ENCODE measurements at regions not wholly inside any gene's neighbourhood (a gene's known extent, or its start where the extent isn't known, plus 50 kb on each side); places are given as distances from the start of the nearest gene placed in this dataset.

DNA sequence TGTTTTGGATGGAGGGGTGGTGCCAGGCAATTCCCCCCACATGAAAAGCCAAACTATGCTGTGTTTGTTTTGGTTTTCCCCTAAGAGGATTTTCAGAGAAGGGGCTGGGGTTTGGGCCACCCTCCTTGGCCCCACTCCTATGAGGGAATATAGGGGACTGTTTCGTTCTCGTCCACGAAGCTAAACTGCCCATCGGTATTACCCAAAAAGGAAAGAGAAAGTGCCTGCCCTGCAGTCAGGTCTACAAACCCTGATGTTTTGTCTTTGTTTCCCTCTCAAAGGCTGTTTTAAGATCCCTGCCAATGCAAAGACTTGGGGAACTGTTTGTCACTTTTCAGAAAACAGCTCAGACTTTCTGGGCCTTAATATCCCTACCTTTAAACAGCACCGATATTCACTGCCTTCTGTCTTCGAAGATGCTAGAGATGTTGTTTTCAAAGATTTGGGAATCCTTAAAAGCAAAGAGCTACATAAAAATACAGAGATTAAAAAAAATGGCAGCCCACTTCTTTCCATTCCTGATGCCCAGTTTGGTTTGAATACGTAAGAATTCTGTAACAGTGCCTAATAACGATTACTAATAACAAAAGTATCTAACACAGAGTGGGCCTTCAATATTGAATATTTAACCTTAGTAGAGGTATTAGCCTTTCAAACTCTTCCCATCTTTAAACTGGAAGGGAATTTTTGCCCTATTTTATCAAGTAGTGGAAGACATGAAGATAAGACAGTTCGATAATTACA, 518.4 kb downstream of the MED13L start:
- Histone ChIP-seq H3K9me3 (no peaks in the 10 kb centered on the region), H3K36me3 (no peaks in the 10 kb centered on the region), H3K27ac (no peak overlapping the region), H3K4me1 (no peaks in the 10 kb centered on the region), H3K27me3 (peaks cover 0 to 9% of the 10 kb centered on the region in 2 donors), H3K4me3 (no peak overlapping the region)
- no peak for TF ChIP-seq POLR2A (IDR thresholded peaks at IDR 0.05)
- TF ChIP-seq, protein P1, sequence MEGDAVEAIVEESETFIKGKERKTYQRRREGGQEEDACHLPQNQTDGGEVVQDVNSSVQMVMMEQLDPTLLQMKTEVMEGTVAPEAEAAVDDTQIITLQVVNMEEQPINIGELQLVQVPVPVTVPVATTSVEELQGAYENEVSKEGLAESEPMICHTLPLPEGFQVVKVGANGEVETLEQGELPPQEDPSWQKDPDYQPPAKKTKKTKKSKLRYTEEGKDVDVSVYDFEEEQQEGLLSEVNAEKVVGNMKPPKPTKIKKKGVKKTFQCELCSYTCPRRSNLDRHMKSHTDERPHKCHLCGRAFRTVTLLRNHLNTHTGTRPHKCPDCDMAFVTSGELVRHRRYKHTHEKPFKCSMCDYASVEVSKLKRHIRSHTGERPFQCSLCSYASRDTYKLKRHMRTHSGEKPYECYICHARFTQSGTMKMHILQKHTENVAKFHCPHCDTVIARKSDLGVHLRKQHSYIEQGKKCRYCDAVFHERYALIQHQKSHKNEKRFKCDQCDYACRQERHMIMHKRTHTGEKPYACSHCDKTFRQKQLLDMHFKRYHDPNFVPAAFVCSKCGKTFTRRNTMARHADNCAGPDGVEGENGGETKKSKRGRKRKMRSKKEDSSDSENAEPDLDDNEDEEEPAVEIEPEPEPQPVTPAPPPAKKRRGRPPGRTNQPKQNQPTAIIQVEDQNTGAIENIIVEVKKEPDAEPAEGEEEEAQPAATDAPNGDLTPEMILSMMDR (IDR thresholded peaks at IDR 0.05) = no peak
- intact Hi-C loops (cut with DNase I) = no loop called here
- WGBS (ENCODE audit: insufficient coverage, low coverage, low lambda C conversion rate, missing lambda C conversion rate) = 79% methylated on average over 9 of the region's 9 CpGs
- DNase-seq (no peak), ATAC-seq (no peak)

DNA sequence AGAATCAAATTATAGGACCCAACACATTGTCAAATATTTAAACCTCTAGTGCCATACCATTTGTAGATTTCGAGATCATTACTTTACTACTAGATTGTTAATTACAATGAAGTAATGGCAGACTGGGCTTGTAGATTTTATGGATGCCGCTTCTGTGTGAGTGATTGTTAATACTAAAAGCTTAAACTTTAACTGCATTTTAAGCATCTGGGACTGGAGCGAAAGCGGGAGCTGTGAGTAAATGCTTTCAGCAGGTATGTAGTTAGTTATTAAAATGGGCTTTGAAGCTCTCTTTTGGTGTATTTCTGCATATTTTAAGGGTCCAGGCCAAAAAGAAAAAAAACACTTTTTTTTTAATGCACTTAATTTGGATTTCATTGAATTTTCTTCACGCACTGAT, 519.3 kb downstream of the MED13L start:
- Histone ChIP-seq H3K4me3 (no peak overlapping the region), H3K27ac (no peak overlapping the region), H3K9me3 (no peaks in the 10 kb centered on the region), H3K27me3 (peaks cover 0 to 9% of the 10 kb centered on the region in 2 donors), H3K36me3 (no peaks in the 10 kb centered on the region), H3K4me1 (no peaks in the 10 kb centered on the region)
- intact Hi-C loops (cut with DNase I) = no loop called here
- no peak for TF ChIP-seq POLR2A (IDR thresholded peaks at IDR 0.05)
- TF ChIP-seq, protein P1 (IDR thresholded peaks at IDR 0.05) = no peak
- ATAC-seq = no peak
- no peak for DNase-seq
- WGBS (ENCODE audit: insufficient coverage, low coverage, low lambda C conversion rate, missing lambda C conversion rate) = 74% methylated on average over 5 of the region's 5 CpGs

DNA sequence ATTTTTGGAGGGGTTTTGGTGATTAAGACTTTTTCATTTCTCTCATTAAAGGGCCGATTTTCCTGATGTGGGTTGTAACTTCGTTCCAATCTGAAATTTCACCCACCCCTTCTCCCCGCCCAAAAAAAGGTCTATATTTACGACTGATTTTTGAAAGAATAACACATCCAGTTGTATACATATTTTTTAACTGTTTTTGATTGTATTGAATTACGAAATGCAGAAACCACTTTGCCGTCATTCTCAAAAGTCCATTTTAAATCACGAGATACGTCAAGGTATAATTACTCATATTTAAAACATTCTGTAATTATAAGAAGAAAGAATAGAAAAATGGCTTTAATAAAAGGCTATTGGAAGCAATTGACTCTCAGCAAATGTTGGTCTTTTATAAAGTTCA, 520.7 kb downstream of the MED13L start:
- no peak for ATAC-seq
- TF ChIP-seq, protein P1 (IDR thresholded peaks at IDR 0.05) = no peak
- no peak for TF ChIP-seq POLR2A (IDR thresholded peaks at IDR 0.05)

DNA sequence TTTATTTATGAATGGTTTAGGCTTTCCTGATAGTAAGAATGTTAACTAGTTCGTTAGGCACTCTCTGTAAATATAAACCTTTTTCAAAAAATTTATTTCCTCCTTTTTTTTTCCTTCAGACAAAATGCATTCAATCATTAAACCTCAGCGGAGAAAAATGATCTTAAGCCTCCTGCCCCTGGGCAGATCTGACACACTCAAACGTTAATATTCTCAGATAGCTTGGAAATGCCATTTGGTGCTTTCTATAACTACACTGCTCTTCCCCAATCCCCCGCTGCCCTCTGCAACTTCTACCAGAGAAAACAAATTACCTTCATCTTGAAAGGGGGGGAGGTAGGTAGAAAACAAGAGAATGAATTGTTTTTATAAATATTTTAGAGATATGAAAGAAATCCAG, 521.2 kb downstream of the MED13L start:
- no peak overlapping the region for H3K27ac ChIP-seq
- ATAC-seq (no peak), DNase-seq (no peak)
- no peaks in the 10 kb centered on the region for H3K9me3 ChIP-seq
- H3K4me1 ChIP-seq = no peaks in the 10 kb centered on the region
- no peak for TF ChIP-seq POLR2A (IDR thresholded peaks at IDR 0.05)
- TF ChIP-seq, protein P1 (IDR thresholded peaks at IDR 0.05) = no peak
- 52% methylated on average over 4 of the region's 4 CpGs for WGBS (ENCODE audit: insufficient coverage, low coverage, low lambda C conversion rate, missing lambda C conversion rate)
- intact Hi-C loops (cut with DNase I) = no loop called here
- H3K27me3 ChIP-seq = peaks cover 0 to 9% of the 10 kb centered on the region in 2 donors
- no peak overlapping the region for H3K4me3 ChIP-seq
- no peaks in the 10 kb centered on the region for H3K36me3 ChIP-seq

More for the DNA sequence above, 520.7 kb downstream of the MED13L start:
- Histone ChIP-seq H3K27ac (no peak overlapping the region), H3K4me1 (no peaks in the 10 kb centered on the region), H3K36me3 (no peaks in the 10 kb centered on the region), H3K27me3 (peaks cover 0 to 9% of the 10 kb centered on the region in 2 donors), H3K4me3 (no peak overlapping the region), H3K9me3 (no peaks in the 10 kb centered on the region)
- no peak for DNase-seq
- intact Hi-C loops (cut with DNase I) = no loop called here
- 59% methylated on average over 8 of the region's 8 CpGs for WGBS (ENCODE audit: insufficient coverage, low coverage, low lambda C conversion rate, missing lambda C conversion rate)
